Endothelial cell of umbilical vein (primary cell): ENCODE measurements at regions not wholly inside any gene's neighbourhood (a gene's known extent, or its start where the extent isn't known, plus 50 kb on each side); places are given as distances from the start of the nearest gene placed in this dataset.

Source experiments
- BruUV-seq: library from RNA; stranded (reverse); fragments of 400-500 nt; replicated peaks from 2 replicates; lab custom pipeline; 2021; lab: Mats Ljungman, UMichigan
- CTCF ChIA-PET: fragments of 300-600, 350-600 bp; sonication (Branson Sonifier 250); formaldehyde crosslinking; loops from one replicate; lab custom pipeline; 2021; ENCODE audit warnings: antibody characterized with exemption, inconsistent platforms; lab: Charles Lee
- POLR2A ChIA-PET: fragments of 300-600, 350-600 bp; sonication (Branson Sonifier 250); formaldehyde crosslinking; loops from one replicate; lab custom pipeline; 2021; ENCODE audit warnings: antibody characterized with exemption, inconsistent platforms; lab: Charles Lee
- DNase-seq: peaks from one replicate; pipeline ENCODE4 v3.0.0-alpha.2; 2011; ENCODE audit warnings: low read depth, low spot score
- FAIRE-seq: peaks from 2 replicates; lab custom pipeline; 2011; peaks lifted over from hg19 to GRCh38; lab: Jason Lieb, UNC
- H2AFZ ChIP-seq: 2 replicates; pipeline ENCODE4 v1.6.0; 2012; ENCODE audit warnings: low read depth, low read length, control low read depth, inconsistent platforms
- H3K27ac ChIP-seq: 2 replicates; pipeline ENCODE4 v1.5.1; 2011; ENCODE audit warnings: low read depth, mild to moderate bottlenecking, control low read depth, low read length, moderate library complexity; ENCODE audit not compliant: insufficient read depth
- H3K27me3 ChIP-seq, 2 experiments: 2 replicates each; pipeline versions ENCODE4 v1.6.0 to v1.6.1; 2011; ENCODE audit warnings: low read length in 2 of 2, mixed read lengths in 1 of 2; ENCODE audit not compliant: control insufficient read depth in 2 of 2, insufficient read depth in 2 of 2
- H3K36me3 ChIP-seq, 2 experiments: 2 replicates in 1 of 2; 3 replicates in 1 of 2; pipeline ENCODE4 v1.5.1; 2011; ENCODE audit warnings: low read length in 2 of 2, mild to moderate bottlenecking in 1 of 2, moderate library complexity in 1 of 2; ENCODE audit not compliant: control insufficient read depth in 2 of 2, insufficient read depth in 2 of 2; ENCODE audit errors: extremely low read depth in 1 of 2
- H3K4me1 ChIP-seq: 3 replicates; pipeline ENCODE4 v1.5.1; 2011; ENCODE audit warnings: mild to moderate bottlenecking, low read length; ENCODE audit not compliant: control insufficient read depth, insufficient read depth; ENCODE audit errors: extremely low read depth
- H3K4me2 ChIP-seq: 2 replicates; pipeline ENCODE4 v1.6.1; 2011; ENCODE audit warnings: low read length, control low read depth, mixed read lengths; ENCODE audit not compliant: insufficient read depth
- H3K4me3 ChIP-seq, 3 experiments: fragments of 200-600 bp in 1 of 3; sonication (generic), shearing (Covaris generic) in 1 of 3; replicated peaks in 1 of 3; 2 replicates each; pipeline ENCODE4 v1.5.1; 2011 to 2016; ENCODE audit warnings: control low read depth in 3 of 3, low read length in 3 of 3, mild to moderate bottlenecking in 2 of 3, inconsistent platforms in 1 of 3, low read depth in 1 of 3, moderate library complexity in 1 of 3; ENCODE audit not compliant: insufficient read depth in 1 of 3
- H3K79me2 ChIP-seq: 2 replicates; pipeline ENCODE4 v1.6.0; 2012; ENCODE audit warnings: low read length, inconsistent platforms; ENCODE audit not compliant: control insufficient read depth, insufficient read depth
- H3K9ac ChIP-seq: replicated peaks from 2 replicates; pipeline ENCODE3; 2011; ENCODE audit warnings: low read length, control low read depth; ENCODE audit not compliant: insufficient read depth; ENCODE audit errors: extremely low read depth
- H3K9me1 ChIP-seq: replicated peaks from 3 replicates; pipeline ENCODE4 v1.6.0; 2011; ENCODE audit warnings: mild to moderate bottlenecking, low read length; ENCODE audit not compliant: control insufficient read depth, insufficient read depth; ENCODE audit errors: extremely low read depth
- H3K9me3 ChIP-seq: replicated peaks from 2 replicates; pipeline ENCODE4 v1.5.1; 2012; ENCODE audit warnings: low read length, inconsistent platforms; ENCODE audit not compliant: control insufficient read depth, insufficient read depth
- H4K20me1 ChIP-seq: replicated peaks from 2 replicates; pipeline ENCODE3; 2011; ENCODE audit warnings: mild to moderate bottlenecking, low read length; ENCODE audit not compliant: control insufficient read depth, insufficient read depth; ENCODE audit errors: extremely low read depth
- CTCF ChIP-seq, 2 donors: IDR thresholded peaks; 1 replicate in 1 of 2; 2 replicates in 1 of 2; pipeline ENCODE4 v1.5.1; 2011; ENCODE audit warnings: low read length in 2 of 2, mild to moderate bottlenecking in 2 of 2, moderate library complexity in 2 of 2, control low read depth in 1 of 2, inconsistent platforms in 1 of 2, low read depth in 1 of 2; ENCODE audit not compliant: insufficient read depth in 1 of 2; ENCODE audit errors: extremely low read depth in 1 of 2
- EZH2 ChIP-seq: IDR thresholded peaks from 2 replicates; pipeline ENCODE4 v1.6.1; 2012; ENCODE audit warnings: borderline replicate concordance, low read depth, mild to moderate bottlenecking, moderate library complexity, low read length, inconsistent platforms; ENCODE audit not compliant: severe bottlenecking
- FOS ChIP-seq: IDR thresholded peaks from 2 replicates; pipeline ENCODE4 v1.6.1; 2011; ENCODE audit warnings: mild to moderate bottlenecking, low read length, moderate library complexity, borderline replicate concordance; ENCODE audit not compliant: insufficient read depth
- GATA2 ChIP-seq: IDR thresholded peaks from 2 replicates; pipeline ENCODE4 v1.7.0; 2011; ENCODE audit warnings: low read depth, mild to moderate bottlenecking, moderate library complexity, mixed read lengths, low read length; ENCODE audit not compliant: insufficient read length, insufficient read depth
- JUN ChIP-seq: IDR thresholded peaks from 2 replicates; pipeline ENCODE4 v1.6.1; 2011; ENCODE audit warnings: borderline replicate concordance, low read depth; ENCODE audit not compliant: insufficient read length, insufficient read depth
- MAX ChIP-seq: IDR thresholded peaks from 2 replicates; pipeline ENCODE4 v1.6.1; 2011; ENCODE audit not compliant: insufficient read depth, insufficient read length
- MYC ChIP-seq: IDR thresholded peaks from one replicate; pipeline ENCODE4 v1.6.1; 2011; ENCODE audit warnings: mild to moderate bottlenecking, low read depth, low read length
- POLR2A ChIP-seq: IDR thresholded peaks from 2 replicates; pipeline ENCODE4 v1.6.1; 2012; ENCODE audit warnings: low read depth, mild to moderate bottlenecking, control low read depth, low read length
- POLR2AphosphoS5 ChIP-seq: IDR thresholded peaks from 2 replicates; pipeline ENCODE4 v1.6.1; 2012; ENCODE audit warnings: low read depth, mild to moderate bottlenecking, control low read depth, low read length, moderate library complexity; ENCODE audit not compliant: insufficient read depth
- dilution Hi-C: fragments of 300-500 bp; cut with MboI; formaldehyde crosslinking; loops from one replicate; pipeline ENCODE4 v1.15.0; 2019; ENCODE audit warnings: low sequenced_read_pairs; ENCODE audit not compliant: extremely low pct_ligation_motif_present
- intact Hi-C: fragments of 100-400 bp; cut with micrococcal nuclease; formaldehyde crosslinking; loops from one replicate; pipeline ENCODE4 v1.10.0; 2022

- Histone ChIP-seq H2AFZ (no peak overlapping the region), H3K4me2 (no peak overlapping the region), H3K27ac (no peak overlapping the region), H3K9me3 (no peaks in the 10 kb centered on the region), H3K9ac (no peak overlapping the region), H3K4me1 (no peaks in the 10 kb centered on the region), H3K36me3 (no peaks in the 10 kb centered on the region), H4K20me1 (no peaks in the 10 kb centered on the region), H3K4me3 (no peak overlapping the region), H3K27me3 (peaks cover 11 to 27% of the 10 kb centered on the region in 2 experiments), H3K79me2 (no peaks in the 10 kb centered on the region), H3K9me1 (no peaks in the 10 kb centered on the region)
- no TSS peak for BruUV-seq
- DNase-seq, result no peak
- dilution Hi-C loops, result loop anchor here (25.0 kb wide), 1 partner anchor 358 kb away; the partner anchor contains the start of gene SIM1
- ChIA-PET CTCF (interaction anchor here (0.8 to 3.2 kb wide), 4 partner anchors 15 to 560 kb away, joined by 3 to 19 read pairs (median 5); no protein-coding TSS in a partner anchor), POLR2A (no interaction called here)
- FAIRE-seq, result no peak
- TF ChIP-seq POLR2AphosphoS5, result no peak
- no peak for TF ChIP-seq JUN
- TF ChIP-seq MYC, result no peak
- TF ChIP-seq MAX, result no peak
- no peak for TF ChIP-seq POLR2A
- TF ChIP-seq FOS, result no peak
- TF ChIP-seq EZH2, result no peak
- no peak for TF ChIP-seq CTCF (IDR thresholded peaks at IDR 0.05; ENCODE audit: extremely low read depth in 1 of 2, insufficient read depth in 1 of 2, low read depth in 1 of 2, low read length in 2 of 2)
- no peak for TF ChIP-seq GATA2
- intact Hi-C loops, result no loop called here
These were observed 109.9 kb upstream of the MCHR2 start for GRCh38 chr6:100103931-100104330.
